SU-DHL-6 (cell line): ENCODE measurements at regions not wholly inside any gene's neighbourhood (a gene's known extent, or its start where the extent isn't known, plus 50 kb on each side); places are given as distances from the start of the nearest gene placed in this dataset.

Source experiments
- CTCF ChIP-seq: fragments of 200-600 bp; sonication (generic); IDR thresholded peaks from one replicate; pipeline ENCODE4 v1.5.1; 2017; ENCODE audit warnings: antibody characterized with exemption, mild to moderate bottlenecking, low read length, moderate library complexity; ENCODE audit not compliant: insufficient read depth, poor library complexity, severe bottlenecking
- EZH2phosphoT487 ChIP-seq: fragments of 200-600 bp; sonication (generic), shearing (Covaris generic); conservative IDR thresholded peaks from 2 replicates; pipeline ENCODE4 v1.6.1; 2018; ENCODE audit warnings: mild to moderate bottlenecking, antibody characterized with exemption, low read length, moderate library complexity, mixed read lengths

- TF ChIP-seq CTCF: no peak
- TF ChIP-seq EZH2phosphoT487: no peak
These were observed 209.4 kb upstream of the NEIL3 start for GRCh38 chr4:177100307-177100706.
